ENCODE measurements at regions not wholly inside any gene's neighbourhood (a gene's known extent, or its start where the extent isn't known, plus 50 kb on each side); places are given as distances from the start of the nearest gene placed in this dataset.

GRCh38 chr4:54585321-54586000 is 72.3 kb upstream of the KIT start:
- Histone ChIP-seq H3K27ac (ENCODE audit: extremely low read depth, low read depth, low read length) (peak overlapping the region; percentile 67), H3K4me2 (ENCODE audit: insufficient read depth, low read length) (peak overlapping the region; percentile 58), H3K36me3 (ENCODE audit: control insufficient read depth, insufficient read depth, low read length) (no peaks in the 10 kb centered on the region; the same call in 2 of the 3 replicates), H3K27me3 (ENCODE audit: control insufficient read depth in 2 of 2, insufficient read depth in 2 of 2, low read length in 2 of 2) (no peaks in the 10 kb centered on the region), H3K4me1 (replicated peaks in 1 of 2; ENCODE audit: control insufficient read depth in 2 of 2, insufficient read depth in 2 of 2, low read length in 2 of 2) (peaks cover 0 to 44% of the 10 kb centered on the region in 2 experiments; a peak in 4 of 5 replicates), H3K9me1 (ENCODE audit: control insufficient read depth, insufficient read depth, low read length) (no peaks in the 10 kb centered on the region), H2AFZ (ENCODE audit: low read depth, low read length) (peak overlapping the region; percentile 67), H3K79me2 (ENCODE audit: control insufficient read depth, insufficient read depth, low read length) (no peaks in the 10 kb centered on the region), H4K20me1 (replicated peaks; ENCODE audit: control insufficient read depth, insufficient read depth, low read length) (no peaks in the 10 kb centered on the region), H3K9me3 (replicated peaks; ENCODE audit: control insufficient read depth, insufficient read depth, low read depth, low read length) (no peaks in the 10 kb centered on the region), H3K4me3 (no peak overlapping the region), H3K9ac (ENCODE audit: insufficient read depth in 1 of 2, low read depth in 2 of 2, low read length in 2 of 2) (peak overlapping the region in 1 of 2 experiments; percentile 51; a peak in 2 of 4 replicates)
- ChIA-PET CTCF (ENCODE audit: low intra/inter-chr PET ratio) (no interaction called here), POLR2A (interaction anchor here (0.8 to 1.0 kb wide), 2 partner anchors 8 to 20 kb away, joined by 3 to 5 read pairs; no protein-coding TSS in a partner anchor)
- DNase-seq (ENCODE audit: extremely low read depth in 1 of 4, low spot score in 3 of 4): peak; percentile 28 to 79 (median 48)
- peak; percentile 90 for FAIRE-seq
- intact Hi-C loops (cut with micrococcal nuclease) (loop anchor here (5.0 kb wide), 1 partner anchor 72 kb away; the partner anchor contains the start of gene KIT), in situ Hi-C loops (cut with MboI) (no loop called here)
- 5% methylated on average over 8 of the region's 8 CpGs for WGBS (ENCODE audit: insufficient coverage, low coverage, missing lambda C conversion rate)
- no TSS peak for BruUV-seq (replicated peaks)
- peak; percentile 87 for ATAC-seq
- peak; percentile 72; the same call in 1 of the 2 replicates for TF ChIP-seq JUNB (CRISPR knock-in tag; conservative IDR thresholded peaks at IDR 0.05)
- TF ChIP-seq ARID3A (IDR thresholded peaks at IDR 0.05; ENCODE audit: borderline replicate concordance, low read depth, low read length): peak; percentile 57; the same call in 1 of the 2 replicates
- no peak for TF ChIP-seq CHCHD3 (CRISPR knock-in tag; IDR thresholded peaks at IDR 0.05)
- TF ChIP-seq EP400 (IDR thresholded peaks at IDR 0.05): 0 out of 2 replicates have a peak, but pooled peaks have one; percentile 22
- TF ChIP-seq ARID1B (IDR thresholded peaks at IDR 0.05): peak; percentile 82
- TF ChIP-seq ATF1 (CRISPR knock-in tag; IDR thresholded peaks at IDR 0.05): no peak
- 0 out of 2 replicates have a peak, but pooled peaks have one; percentile 12 for TF ChIP-seq ATF1 (tag; IDR thresholded peaks at IDR 0.05)
- TF ChIP-seq ZNF175 (CRISPR knock-in tag; IDR thresholded peaks at IDR 0.05; ENCODE audit: low read depth): 0 out of 2 replicates have a peak, but pooled peaks have one; percentile 45
- no peak for TF ChIP-seq HMGXB4 (CRISPR knock-in tag; IDR thresholded peaks at IDR 0.05)
- TF ChIP-seq ID3 (CRISPR knock-in tag; IDR thresholded peaks at IDR 0.05): no peak
- TF ChIP-seq ID3 (tag; IDR thresholded peaks at IDR 0.05): peak; percentile 78; the same call in 1 of the 2 replicates
- TF ChIP-seq PATZ1 (CRISPR knock-in tag; IDR thresholded peaks at IDR 0.05; ENCODE audit: borderline replicate concordance): no peak
- TF ChIP-seq SMARCC2 (IDR thresholded peaks at IDR 0.05; ENCODE audit: low read depth): peak; percentile 81; the same call in 1 of the 2 replicates
- 0 out of 2 replicates have a peak, but pooled peaks have one; percentile 38 for TF ChIP-seq EHMT2 (IDR thresholded peaks at IDR 0.05)
- TF ChIP-seq ADNP (tag; IDR thresholded peaks at IDR 0.05): peak; percentile 62
- TF ChIP-seq BCL6 (CRISPR knock-in tag; IDR thresholded peaks at IDR 0.05): no peak
- TF ChIP-seq RCOR1 (IDR thresholded peaks at IDR 0.05; ENCODE audit: borderline replicate concordance in 1 of 2, low read depth in 2 of 2, low read length in 2 of 2): peak in 1 of 2 experiments; percentile 64; a peak in 1 of 4 replicates
